GM20000 (cell line): ENCODE measurements at regions not wholly inside any gene's neighbourhood (a gene's known extent, or its start where the extent isn't known, plus 50 kb on each side); places are given as distances from the start of the nearest gene placed in this dataset.

Experiments
- DNase-seq: peaks from one replicate; pipeline ENCODE4 v3.0.0; 2012; ENCODE audit warnings: low spot score
- CTCF ChIP-seq: IDR thresholded peaks from 2 replicates; pipeline ENCODE4 v1.5.1; 2012; ENCODE audit warnings: mild to moderate bottlenecking, control low read depth; ENCODE audit errors: extremely low read depth, missing control alignments

- no peak for DNase-seq
- TF ChIP-seq CTCF = no peak
Measured at GRCh38 chr2:237035781-237036475, 49.8 kb upstream of the COPS8 start.
